NCI-H510A (cell line): ENCODE measurements at regions not wholly inside any gene's neighbourhood (a gene's known extent, or its start where the extent isn't known, plus 50 kb on each side); places are given as distances from the start of the nearest gene placed in this dataset.
"Not testable (repeated sequence)": the region's sequence is repeated elsewhere in the genome, so short reads cannot be mapped to it uniquely, and the experiment has no call there.

Source experiments
- DNase-seq: peaks from one replicate; lab custom pipeline; 2025; lab: John Stamatoyannopoulos, UW

DNA sequence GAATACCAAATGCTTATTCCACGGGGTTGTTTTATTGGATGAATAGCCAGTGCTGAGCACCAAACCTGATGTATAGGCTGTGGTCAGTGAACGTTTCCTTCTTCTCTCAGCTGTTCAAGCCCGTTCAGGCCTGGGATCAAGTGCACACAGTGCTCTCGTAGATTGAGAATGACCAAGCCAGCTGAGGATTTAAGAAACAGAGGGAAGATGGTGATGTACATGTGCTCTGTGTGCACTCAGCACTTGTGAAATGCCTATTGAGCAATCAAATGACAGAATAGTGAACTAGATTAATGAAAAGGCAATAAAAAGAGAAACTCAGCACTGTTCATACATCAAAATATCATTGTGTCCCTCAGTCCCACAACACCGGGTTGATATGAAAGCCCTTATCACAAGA is 302.5 kb downstream of the BMPER start:
- no peak for DNase-seq

DNA sequence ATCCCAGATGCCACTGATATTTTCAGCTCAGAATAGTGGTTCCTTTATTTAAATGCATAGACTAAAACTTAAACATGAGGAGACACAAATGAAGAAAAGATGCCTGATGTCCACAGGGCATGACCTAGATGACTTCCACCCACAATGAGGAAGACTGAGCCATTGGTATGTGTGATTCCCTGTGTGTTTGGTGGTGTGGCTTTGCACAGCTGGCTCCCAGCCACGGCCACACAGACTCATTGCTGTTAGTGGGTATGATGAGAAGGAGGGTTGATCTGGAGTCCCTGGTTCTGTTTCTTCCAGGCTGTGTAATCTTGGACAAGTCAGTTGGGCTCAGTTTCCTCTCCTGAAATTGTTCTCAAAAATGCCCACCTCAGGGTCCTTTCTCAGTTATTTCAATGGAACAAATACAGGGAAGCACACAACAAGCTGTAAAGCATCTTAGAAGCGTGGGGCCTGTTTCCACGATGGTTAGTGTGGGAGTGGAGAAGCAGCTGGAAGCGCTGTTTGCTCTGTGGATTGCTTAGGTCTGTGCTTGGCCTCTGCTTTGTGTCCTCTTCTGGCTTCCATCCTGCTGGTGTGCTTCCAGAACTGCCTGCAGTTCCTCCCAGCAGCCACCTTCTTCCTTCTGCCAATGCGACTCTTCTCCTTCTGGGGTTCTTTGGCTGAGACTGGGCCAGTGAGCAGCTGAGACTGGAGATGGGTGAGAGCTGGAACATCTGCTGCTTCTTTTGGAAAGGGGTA is 303.7 kb downstream of the BMPER start:
- DNase-seq: no peak

- no peak for DNase-seq
These were observed 305.7 kb downstream of the BMPER start for GRCh38 chr7:34211018-34211417.

DNA sequence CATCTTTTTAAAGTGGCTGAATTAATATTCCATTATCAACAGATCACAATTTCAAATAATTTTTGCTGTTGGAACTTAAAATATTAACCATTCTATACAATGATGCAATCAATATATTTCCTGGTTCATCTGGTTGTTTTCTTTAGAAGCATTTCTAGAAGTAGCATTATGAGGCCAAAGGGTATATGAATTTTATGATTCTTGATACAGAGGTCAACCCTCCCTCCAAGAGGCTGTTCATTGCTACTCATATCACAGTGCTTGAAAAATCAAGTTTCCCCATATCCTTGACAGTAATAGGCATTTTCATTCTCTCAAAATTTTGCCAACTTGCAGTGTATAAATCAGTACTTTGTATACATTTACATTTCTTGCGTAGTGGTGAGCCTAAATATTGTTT is 312.6 kb downstream of the BMPER start:
- DNase-seq: no peak

- no peak for DNase-seq
These were observed 313.9 kb downstream of the BMPER start for GRCh38 chr7:34219153-34219718.

DNA sequence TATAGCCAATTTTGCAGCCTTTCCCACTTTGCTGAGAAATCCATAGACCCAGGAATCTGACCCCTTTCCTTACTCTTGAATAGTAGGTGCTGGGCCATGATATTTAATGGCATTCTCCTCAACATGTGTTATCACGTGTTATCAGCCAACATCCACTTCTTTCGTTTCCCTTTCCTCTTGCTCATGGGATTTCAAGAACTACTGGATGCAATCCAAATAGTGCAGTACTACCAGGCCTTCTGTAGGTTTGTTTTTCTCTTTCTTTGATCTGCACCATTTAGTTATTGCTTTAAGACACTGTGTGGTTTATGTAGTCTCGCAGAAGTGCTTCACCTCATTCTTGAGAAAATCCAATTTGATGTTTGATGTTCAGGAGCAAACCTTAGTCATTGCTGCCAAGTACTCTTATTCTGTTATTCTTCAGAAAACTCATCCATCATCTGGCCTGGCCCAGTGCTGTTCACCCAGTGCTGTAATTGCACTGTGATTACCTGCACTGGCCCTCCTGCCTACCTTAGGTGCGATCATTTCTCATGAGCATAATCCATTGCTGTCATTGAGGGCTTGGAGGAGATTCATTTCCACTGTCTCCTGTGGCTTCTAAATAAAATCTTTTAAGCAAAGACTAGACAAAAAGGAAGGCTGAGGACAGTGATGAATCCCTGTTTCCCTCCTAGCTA is 315.3 kb downstream of the BMPER start:
- DNase-seq: no peak

DNA sequence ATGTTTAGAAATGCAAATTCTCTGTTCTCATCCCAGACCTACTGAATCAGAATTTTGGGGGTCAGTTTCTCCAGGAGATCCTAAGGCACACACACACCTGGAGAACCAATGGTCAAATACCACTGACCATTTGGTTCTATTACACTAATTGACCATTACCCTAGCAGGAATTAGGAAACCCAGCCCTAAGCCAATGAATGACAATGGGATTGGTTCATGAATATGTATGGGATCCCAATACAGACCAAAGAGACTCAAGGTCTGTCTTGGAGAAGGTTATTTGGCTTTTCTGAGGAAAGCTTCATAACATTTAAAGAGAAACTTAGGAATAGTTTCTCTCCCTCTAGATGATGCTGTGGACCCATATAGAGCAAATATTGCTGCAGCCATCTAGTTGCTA is 317.0 kb downstream of the BMPER start:
- no peak for DNase-seq

DNA sequence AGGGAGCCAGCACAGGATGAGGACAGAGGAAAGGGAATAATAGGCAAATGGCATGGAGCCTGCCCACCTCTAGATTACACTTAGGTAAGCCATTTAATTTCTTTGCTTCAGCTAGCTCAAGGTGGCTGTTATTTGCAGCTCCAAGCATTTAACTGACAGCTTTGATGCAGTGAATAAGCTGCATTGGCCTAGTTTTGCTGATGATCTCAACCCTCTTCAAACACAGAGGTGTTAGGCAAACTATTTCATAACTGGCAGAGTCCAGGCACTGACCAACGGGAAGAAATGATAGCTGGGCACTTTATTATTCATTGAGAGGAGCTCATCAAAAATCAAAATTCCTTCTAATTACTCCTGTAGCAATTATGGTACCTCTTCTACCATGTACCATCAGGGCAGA is 317.4 kb downstream of the BMPER start:
- no peak for DNase-seq

GRCh38 chr7:34224281-34224680 is 318.9 kb downstream of the BMPER start:
- no peak for DNase-seq

GRCh38 chr7:34225193-34225592 is 319.9 kb downstream of the BMPER start:
- peak; percentile 70 for DNase-seq

DNA sequence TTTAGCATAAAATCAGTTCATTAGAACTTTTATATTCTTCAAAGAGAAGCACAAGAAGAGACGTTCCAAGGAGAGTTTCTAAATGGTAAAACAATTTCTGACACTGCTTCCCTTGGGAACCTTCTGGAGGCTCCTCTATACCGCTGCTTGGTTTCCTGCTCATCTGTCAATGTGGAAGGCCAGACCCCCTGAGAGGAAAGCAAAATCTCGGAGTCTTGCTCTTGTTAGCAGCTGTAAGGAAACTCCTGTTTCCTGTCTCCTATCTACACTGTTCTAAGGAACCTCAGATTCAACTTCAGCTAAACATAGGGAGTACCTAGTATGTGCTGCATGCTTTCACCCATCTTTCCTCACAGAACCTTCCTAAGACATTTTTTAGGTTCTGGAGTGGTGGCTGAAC is 322.2 kb downstream of the BMPER start:
- no peak for DNase-seq

GRCh38 chr7:34235101-34235500 is 329.8 kb downstream of the BMPER start:
- DNase-seq: not testable (repeated sequence)

- no peak for DNase-seq
These were observed 330.7 kb downstream of the BMPER start for GRCh38 chr7:34236057-34236456.

DNA sequence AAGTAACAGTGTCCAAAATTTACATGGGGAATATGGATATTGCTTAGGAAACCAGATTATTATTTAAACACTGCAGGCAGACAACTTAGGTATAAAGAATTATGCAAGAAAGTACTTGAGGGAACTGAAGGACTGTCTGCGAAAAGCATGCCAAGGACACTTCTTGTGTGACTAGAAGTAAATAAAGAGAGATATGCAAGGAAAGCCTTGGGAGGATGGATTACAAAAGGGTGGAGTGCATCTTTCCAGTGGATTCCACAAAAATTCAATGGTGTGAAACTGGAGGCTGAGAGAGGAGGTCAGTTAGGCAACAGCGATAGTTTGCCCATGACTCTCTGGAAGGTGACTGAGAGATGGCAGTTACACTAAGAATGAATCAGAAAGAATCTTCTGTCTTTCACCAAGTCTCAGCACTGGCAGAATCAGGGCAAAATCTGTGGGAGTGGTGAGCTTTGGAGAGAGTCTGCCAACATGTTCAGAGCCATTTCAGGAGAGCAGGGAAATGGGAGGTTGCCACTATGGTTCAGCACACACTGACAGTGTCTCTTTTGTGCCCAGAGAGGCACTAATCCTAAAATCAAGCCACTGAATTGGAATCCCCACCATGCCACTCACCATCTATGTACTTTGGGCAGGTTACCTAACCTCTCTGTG is 331.6 kb downstream of the BMPER start:
- no peak for DNase-seq

- no peak for DNase-seq
These were observed 332.1 kb downstream of the BMPER start for GRCh38 chr7:34237493-34237849.

DNA sequence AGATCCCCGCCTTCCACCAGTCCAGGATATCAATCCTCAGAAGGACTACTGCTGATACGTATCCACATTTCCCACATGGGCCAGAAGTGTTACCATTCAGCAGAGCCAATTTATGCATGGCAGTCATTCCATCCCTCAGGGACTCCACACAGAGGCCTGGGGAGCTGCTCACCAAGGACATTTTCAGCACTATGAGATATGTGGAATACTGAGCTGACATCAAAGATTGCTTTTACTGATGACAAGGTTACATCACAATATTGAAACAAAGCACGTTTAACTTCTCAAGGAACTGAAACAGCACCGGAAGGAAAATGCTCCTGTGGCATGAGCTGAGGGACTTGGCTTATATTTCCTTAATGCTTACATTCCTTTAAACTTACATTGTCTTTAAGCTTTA is 335.1 kb downstream of the BMPER start:
- no peak for DNase-seq

- DNase-seq: no peak
These were observed 337.1 kb downstream of the BMPER start for GRCh38 chr7:34242391-34242790.

GRCh38 chr7:34245246-34245645 is 339.9 kb downstream of the BMPER start:
- no peak for DNase-seq

DNA sequence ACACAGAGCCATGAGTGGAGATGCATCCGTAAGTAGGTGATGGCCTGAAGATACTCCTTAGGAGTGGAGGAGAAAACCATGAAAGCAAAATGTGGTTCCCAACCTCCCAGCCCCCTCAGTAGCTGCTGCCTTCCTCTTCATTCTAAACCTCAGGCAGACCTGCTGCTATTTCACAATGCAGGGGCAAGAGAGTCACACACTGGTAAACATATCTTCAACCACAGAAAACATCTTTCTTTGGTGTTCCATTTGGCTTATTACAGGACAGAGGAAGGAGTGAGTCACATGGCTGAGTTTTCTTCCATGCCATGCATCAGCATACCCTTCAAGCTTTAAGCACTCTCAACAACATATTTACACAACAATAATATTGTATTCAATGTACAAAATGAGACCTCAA is 342.1 kb downstream of the BMPER start:
- no peak for DNase-seq

GRCh38 chr7:34249192-34249591 is 343.9 kb downstream of the BMPER start:
- no peak for DNase-seq

DNA sequence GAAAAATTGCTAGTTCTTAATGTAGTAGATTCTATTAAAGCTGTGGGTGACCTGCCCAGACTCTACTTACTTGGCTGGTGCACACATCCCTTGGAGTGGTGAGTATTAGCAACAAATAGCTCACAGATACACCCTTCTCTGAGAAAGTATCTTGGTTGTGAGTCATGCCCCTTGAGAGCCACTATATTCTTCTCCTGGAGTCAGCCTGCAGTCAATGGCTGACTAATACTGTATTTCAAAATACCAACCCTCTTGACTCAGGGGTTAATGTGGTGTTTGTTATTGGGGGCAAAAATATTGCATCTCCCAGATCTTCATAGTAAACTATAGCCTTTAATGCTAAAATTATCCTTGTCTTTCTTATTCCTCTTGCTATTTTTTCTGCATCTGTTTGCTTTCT is 354.9 kb downstream of the BMPER start:
- DNase-seq: no peak

DNA sequence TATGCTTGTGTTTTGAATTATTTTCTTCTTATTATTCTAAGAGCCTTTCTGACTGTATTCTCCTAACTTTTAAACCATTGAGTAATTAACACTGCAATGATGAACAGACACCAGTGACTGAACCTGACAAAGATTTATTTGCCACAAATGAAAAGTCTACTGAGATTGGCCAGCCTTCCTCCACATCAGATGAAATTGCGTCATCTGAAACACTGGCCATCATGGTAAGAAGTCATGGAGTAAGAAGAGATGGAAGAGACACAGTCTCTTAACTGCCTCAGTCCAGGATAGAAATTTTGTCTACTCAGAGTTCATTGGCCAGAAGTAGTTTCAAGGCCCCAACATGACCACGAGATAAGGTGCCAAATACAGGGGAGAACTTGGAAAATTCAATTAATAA is 357.8 kb downstream of the BMPER start:
- no peak for DNase-seq

DNA sequence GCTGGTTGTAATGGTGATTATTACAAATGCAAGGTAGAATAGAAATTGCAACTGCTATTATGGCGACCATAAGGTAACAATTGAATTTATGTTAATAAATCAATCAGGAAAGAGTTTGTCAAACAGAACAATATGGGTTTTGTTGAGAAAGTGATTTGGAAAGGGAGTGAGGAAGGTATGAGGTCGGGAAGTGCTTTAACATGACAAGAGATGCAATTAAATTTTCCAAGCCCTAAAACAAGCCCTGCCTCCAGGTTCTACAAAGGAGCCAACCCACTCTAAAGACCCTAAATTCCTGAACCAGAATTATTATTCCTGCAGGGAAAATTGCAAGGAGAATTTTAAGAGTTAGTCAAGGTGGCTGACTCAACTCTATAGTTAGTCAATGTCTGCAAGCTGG is 363.7 kb downstream of the BMPER start:
- no peak for DNase-seq
